Adrenal gland (tissue), 9 donors: ENCODE measurements at regions not wholly inside any gene's neighbourhood (a gene's known extent, or its start where the extent isn't known, plus 50 kb on each side); places are given as distances from the start of the nearest gene placed in this dataset.
"Not testable (repeated sequence)": the region's sequence is repeated elsewhere in the genome, so short reads cannot be mapped to it uniquely, and the experiment has no call there.

Experiments used
- DNase-seq, 7 donors: peaks; one replicate each; pipeline ENCODE4 v3.0.0-alpha.2; 2019 to 2020
- H3K27ac ChIP-seq, 5 donors: fragments of 200-600 bp; sonication (generic) in 4 of 5; 1 replicate in 3 of 5; 2 replicates in 2 of 5; pipeline versions ENCODE4 v1.5.1 to v1.8.0; 2016 to 2020; ENCODE audit warnings: mild to moderate bottlenecking in 1 of 5
- H3K27me3 ChIP-seq: fragments of 200-600 bp; 2 replicates; pipeline ENCODE4 v1.8.0; 2021
- H3K36me3 ChIP-seq, 2 donors: fragments of 200-600 bp; replicated peaks in 1 of 2; 1 replicate in 1 of 2; 2 replicates in 1 of 2; pipeline versions ENCODE4 v1.5.1 to v1.8.0; 2018 to 2022
- H3K4me1 ChIP-seq, 2 donors: fragments of 200-600 bp; replicated peaks in 1 of 2; 1 replicate in 1 of 2; 2 replicates in 1 of 2; pipeline versions ENCODE4 v1.5.1 to v1.8.0; 2018 to 2021
- H3K4me3 ChIP-seq, 4 donors: fragments of 200-600 bp; sonication (generic) in 3 of 4; one replicate each; pipeline ENCODE4 v1.5.1; 2016 to 2018
- H3K9me3 ChIP-seq, 3 donors: fragments of 200-600 bp; sonication (generic) in 1 of 3; replicated peaks in 1 of 3; 1 replicate in 2 of 3; 2 replicates in 1 of 3; pipeline versions ENCODE4 v1.5.1 to v1.8.0; 2016 to 2021
- CTCF ChIP-seq, 6 experiments: fragments of 450-650 bp in 4 of 6; fragments of 200-600 bp in 2 of 6; sonication (generic) in 1 of 6; IDR thresholded peaks; 1 replicate in 5 of 6; 2 replicates in 1 of 6; pipeline versions ENCODE4 v1.5.1 to v1.8.0; 2016 to 2021; ENCODE audit warnings: antibody characterized with exemption in 6 of 6, mild to moderate bottlenecking in 2 of 6, moderate library complexity in 1 of 6
- POLR2A ChIP-seq, 2 donors: fragments of 450-650 bp; IDR thresholded peaks; one replicate each; pipeline ENCODE4 v1.6.1; 2017; ENCODE audit warnings: antibody characterized with exemption in 2 of 2, mild to moderate bottlenecking in 2 of 2, moderate library complexity in 1 of 2
- WGBS, 4 donors: extraction: QIAGEN DNeasy Blood & Tissue Kit in 2 of 4; methylation state at CpG; one replicate each; pipeline versions ENCODE4 v1.1.5 to v1.1.7; 2013 to 2017; 5-methylcytosine and 5-hydroxymethylcytosine counted together
- intact Hi-C, 2 donors: fragments of 100-400 bp; cut with DNase I; formaldehyde crosslinking; loops; one replicate each; pipeline versions ENCODE4 v1.14.1 to v1.15.0; 2022 to 2023
- donor health status: healthy with polysubstance abuse.
- donor health status: Bipolar disorder and iron deficiency.
- donor health status: DM: yes; HTN: yes; CAD: no.
- donor health status: DM: no; HTN: no; CAD: no.
- donor health status: DM: no; HTN: no; CAD: no.

GRCh38 chr5:110973510-110973909, 98.0 kb upstream of the TSLP start:
- intact Hi-C loops: no loop called here
- no peak for TF ChIP-seq CTCF (IDR thresholded peaks at IDR 0.05)
- TF ChIP-seq POLR2A (IDR thresholded peaks at IDR 0.05): no peak
- WGBS, 4 donors: 38 to 54% (median 46%) methylated on average over 2 of the region's 2 CpGs
- no peak overlapping the region for H3K27ac ChIP-seq
- H3K4me3 ChIP-seq: no peak overlapping the region
- H3K36me3 ChIP-seq: no peaks in the 10 kb centered on the region
- H3K9me3 ChIP-seq: no peaks in the 10 kb centered on the region
- H3K27me3 ChIP-seq: no peaks in the 10 kb centered on the region
- H3K4me1 ChIP-seq: no peaks in the 10 kb centered on the region
- no peak for DNase-seq

GRCh38 chr5:110977915-110978314, 93.6 kb upstream of the TSLP start:
- H3K4me3 ChIP-seq: no peak overlapping the region
- H3K27me3 ChIP-seq: no peaks in the 10 kb centered on the region
- H3K9me3 ChIP-seq: peaks cover 0 to 6% (median 0%) of the 10 kb centered on the region in 3 donors
- TF ChIP-seq POLR2A (IDR thresholded peaks at IDR 0.05) (no peak), CTCF (IDR thresholded peaks at IDR 0.05) (no peak)
- intact Hi-C loops: no loop called here
- no peaks in the 10 kb centered on the region for H3K4me1 ChIP-seq
- no peak overlapping the region for H3K27ac ChIP-seq
- 84 to 91% (median 84%) methylated on average over 1 of the region's 1 CpG for WGBS, 4 donors
- no peaks in the 10 kb centered on the region for H3K36me3 ChIP-seq
- no peak for DNase-seq

GRCh38 chr5:110985882-110986281, 85.6 kb upstream of the TSLP start:
- H3K9me3 ChIP-seq, H3K4me3 ChIP-seq, DNase-seq, H3K27me3 ChIP-seq, intact Hi-C loops, H3K4me1 ChIP-seq, H3K27ac ChIP-seq, H3K36me3 ChIP-seq: not testable (repeated sequence)
- WGBS, 4 donors: 75 to 79% (median 76%) methylated on average over 9 to 19 of the region's 19 CpGs

GRCh38 chr5:110987573-110987972, 83.9 kb upstream of the TSLP start:
- H3K9me3 ChIP-seq, H3K4me3 ChIP-seq, H3K4me1 ChIP-seq, H3K27me3 ChIP-seq, H3K36me3 ChIP-seq, intact Hi-C loops, H3K27ac ChIP-seq, DNase-seq: not testable (repeated sequence)
- 78 to 90% (median 84%) methylated on average over 3 of the region's 3 CpGs for WGBS, 4 donors

GRCh38 chr5:110996742-110997141, 74.8 kb upstream of the TSLP start:
- no peaks in the 10 kb centered on the region for H3K4me1 ChIP-seq

More at GRCh38 chr5:110996742-110997141, 74.8 kb upstream of the TSLP start:
- no peak for DNase-seq
- no peaks in the 10 kb centered on the region for H3K36me3 ChIP-seq
- TF ChIP-seq POLR2A (IDR thresholded peaks at IDR 0.05): no peak
- no peak for TF ChIP-seq CTCF (IDR thresholded peaks at IDR 0.05)
- no peaks in the 10 kb centered on the region for H3K27me3 ChIP-seq
- intact Hi-C loops: no loop called here
- no peaks in the 10 kb centered on the region for H3K9me3 ChIP-seq
- no peak overlapping the region for H3K4me3 ChIP-seq
- H3K27ac ChIP-seq: no peak overlapping the region
- WGBS, 4 donors: 58 to 63% (median 62%) methylated on average over 2 of the region's 2 CpGs
